A549 (cell line): ENCODE measurements at regions not wholly inside any gene's neighbourhood (a gene's known extent, or its start where the extent isn't known, plus 50 kb on each side); places are given as distances from the start of the nearest gene placed in this dataset.

Experiments used
- ATAC-seq, 2 experiments: fragments of 200-7000 bp in 1 of 2; fragments of >200 bp in 1 of 2; cut with Nextera tagmentation in 1 of 2; cut with Tn5 transposase in 1 of 2; 3 replicates each; pipeline versions ENCODE4 v1.8.0 to v1.9.1; 2018 to 2020; ENCODE audit warnings: mild to moderate bottlenecking in 1 of 2, moderate library complexity in 1 of 2
- CTCF ChIA-PET: fragments of 300-600 bp; sonication (Branson Sonifier 250); formaldehyde crosslinking; extraction: SDS; loops from one replicate; lab custom pipeline; 2021; ENCODE audit warnings: antibody characterized with exemption, inconsistent platforms; lab: Yijun Ruan, JAX
- POLR2A ChIA-PET: fragments of 350-600 bp; formaldehyde crosslinking; extraction: SDS; loops from one replicate; lab custom pipeline; 2021; ENCODE audit warnings: antibody characterized with exemption, inconsistent platforms; lab: Yijun Ruan, JAX
- DNase-seq, 2 experiments: peaks; one replicate each; pipeline versions ENCODE4 v3.0.0 to v3.0.0-alpha.2; 2011 to 2016; ENCODE audit warnings: low read depth in 1 of 2, low spot score in 1 of 2
- FAIRE-seq: peaks from 2 replicates; lab custom pipeline; 2011; peaks lifted over from hg19 to GRCh38; lab: Jason Lieb, UNC
- H3K27ac ChIP-seq, 2 experiments: fragments of >200 bp; sonication (Bioruptor Twin); formaldehyde crosslinking; 3 replicates each; pipeline ENCODE4 v1.5.1; 2016 to 2017
- H3K4me1 ChIP-seq: fragments of >200 bp; sonication (Bioruptor Twin); formaldehyde crosslinking; 3 replicates; pipeline ENCODE4 v1.6.1; 2016
- H3K4me2 ChIP-seq: fragments of >200 bp; sonication (Bioruptor Twin); formaldehyde crosslinking; 3 replicates; pipeline ENCODE4 v1.6.1; 2016
- H3K4me3 ChIP-seq: fragments of >200 bp; sonication (Bioruptor Twin); formaldehyde crosslinking; 3 replicates; pipeline ENCODE4 v1.5.1; 2016
- H3K9me3 ChIP-seq: fragments of >200 bp; sonication (Bioruptor Twin); formaldehyde crosslinking; 3 replicates; pipeline ENCODE4 v1.6.1; 2016
- EHF ChIP-seq: fragments of 250-450 bp; sonication (Bioruptor Pico); IDR thresholded peaks from 2 replicates; pipeline ENCODE4 v1.5.0; 2020; ENCODE audit warnings: mild to moderate bottlenecking
- EHMT2 ChIP-seq: fragments of 200-600 bp; sonication (generic); IDR thresholded peaks from 2 replicates; pipeline ENCODE4 v1.6.1; 2016; ENCODE audit warnings: antibody characterized with exemption, low read depth, mild to moderate bottlenecking, moderate library complexity
- FOSB ChIP-seq: fragments of 250-450 bp; sonication (Bioruptor Pico); IDR thresholded peaks from 2 replicates; pipeline ENCODE4 v1.5.0; 2020; ENCODE audit warnings: mild to moderate bottlenecking, moderate library complexity
- GATA3 ChIP-seq: IDR thresholded peaks from 2 replicates; pipeline ENCODE4 v1.6.1; 2012; ENCODE audit warnings: borderline replicate concordance
- HOXB13 ChIP-seq: fragments of 250-450 bp; sonication (Bioruptor Pico); IDR thresholded peaks from 2 replicates; pipeline ENCODE4 v1.5.0; 2020; ENCODE audit warnings: low read depth, mild to moderate bottlenecking, moderate library complexity
- HOXB5 ChIP-seq: fragments of 250-450 bp; sonication (Bioruptor Pico); IDR thresholded peaks from 2 replicates; pipeline ENCODE4 v1.5.0; 2020; ENCODE audit warnings: mild to moderate bottlenecking, moderate library complexity
- JUN ChIP-seq, 2 experiments: fragments of >200 bp; sonication (Bioruptor Twin); formaldehyde crosslinking; IDR thresholded peaks; 2 replicates in 1 of 2; 3 replicates in 1 of 2; pipeline ENCODE4 v1.6.1; 2016 to 2017
- JUNB ChIP-seq: fragments of >200 bp; sonication (Bioruptor Twin); formaldehyde crosslinking; IDR thresholded peaks from 2 replicates; pipeline ENCODE4 v1.6.1; 2016
- KDM5A ChIP-seq: fragments of 200-600 bp; sonication (generic); IDR thresholded peaks from 2 replicates; pipeline ENCODE4 v1.6.1; 2016; ENCODE audit warnings: antibody characterized with exemption, mild to moderate bottlenecking
- MAZ ChIP-seq: fragments of 150-350 bp; IDR thresholded peaks from 2 replicates; pipeline ENCODE4 v1.6.1; 2014; ENCODE audit warnings: antibody characterized with exemption, low read depth, low read length, borderline replicate concordance
- MYC ChIP-seq: IDR thresholded peaks from 2 replicates; pipeline ENCODE4 v1.6.1; 2012; ENCODE audit warnings: mild to moderate bottlenecking, inconsistent platforms, low read length, improper control_type of control experiment, borderline replicate concordance
- NR3C1 ChIP-seq: fragments of >200 bp; sonication (Bioruptor Twin); formaldehyde crosslinking; IDR thresholded peaks from 3 replicates; pipeline ENCODE4 v1.6.1; 2017
- POLR2A ChIP-seq: IDR thresholded peaks from 2 replicates; pipeline ENCODE4 v1.6.1; 2012; ENCODE audit warnings: mild to moderate bottlenecking, low read length
- RARB ChIP-seq: fragments of 250-450 bp; sonication (Bioruptor Pico); IDR thresholded peaks from 2 replicates; pipeline ENCODE4 v1.8.0; 2021; ENCODE audit warnings: mild to moderate bottlenecking, moderate library complexity
- RCOR1 ChIP-seq: fragments of 150-350 bp; IDR thresholded peaks from 2 replicates; pipeline ENCODE4 v1.6.1; 2014; ENCODE audit warnings: antibody characterized with exemption, low read length, low read depth
- TFCP2L1 ChIP-seq: fragments of 250-450 bp; sonication (Bioruptor Pico); IDR thresholded peaks from 2 replicates; pipeline ENCODE4 v1.5.0; 2021; ENCODE audit warnings: mild to moderate bottlenecking
- WGBS: methylation state at CpG from one replicate; pipeline ENCODE4 v1.1.6; 2017; ENCODE audit errors: missing lambda C conversion rate; 5-methylcytosine and 5-hydroxymethylcytosine counted together
- TF ChIP-seq, protein P1 (sequence below): fragments of 450-650 bp; IDR thresholded peaks from 2 replicates; pipeline ENCODE4 v1.6.1; 2014; ENCODE audit warnings: antibody characterized with exemption
- TF ChIP-seq, protein P2 (sequence below): fragments of >200 bp; sonication (Bioruptor Twin); formaldehyde crosslinking; IDR thresholded peaks from 2 replicates; pipeline ENCODE4 v1.6.1; 2016
- TF ChIP-seq, protein P3 (sequence below): fragments of 200-600 bp; sonication (generic); IDR thresholded peaks from 2 replicates; pipeline ENCODE4 v1.6.1; 2016; ENCODE audit warnings: antibody characterized with exemption, mild to moderate bottlenecking, moderate library complexity
- TF ChIP-seq, protein P4 (sequence below): IDR thresholded peaks from 2 replicates; pipeline ENCODE4 v1.6.1; 2012; ENCODE audit warnings: low read depth, borderline replicate concordance

DNA sequence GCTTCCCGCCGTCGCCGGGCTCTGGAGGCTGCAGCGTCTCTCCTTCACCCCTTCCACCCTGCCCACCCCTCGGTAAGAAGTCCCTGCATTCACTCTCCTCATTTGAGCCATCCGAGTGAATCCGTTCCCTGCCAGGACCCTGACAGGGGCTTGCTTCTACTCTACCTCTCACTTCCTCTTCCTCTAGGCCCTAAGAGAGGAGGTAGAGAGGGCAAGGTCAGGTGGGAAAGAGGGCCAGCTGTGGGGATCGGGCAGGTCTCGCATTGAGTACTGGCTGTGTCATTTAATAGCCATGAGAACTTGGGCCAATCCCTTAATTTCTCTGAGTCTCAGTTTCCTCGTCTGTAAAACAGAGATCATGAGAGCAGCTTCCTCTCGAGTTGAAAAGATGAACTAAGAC lies 283.6 kb downstream of the UACA start:
- H3K4me2 ChIP-seq: no peak overlapping the region
- CTCF ChIA-PET: interaction anchor here (1.1 to 12.6 kb wide), 4 partner anchors 11 to 1005 kb away, joined by 3 to 147 read pairs (median 4); no protein-coding TSS in a partner anchor
- H3K4me1 ChIP-seq: peaks cover 26% of the 10 kb centered on the region
- POLR2A ChIA-PET: no interaction called here
- H3K27ac ChIP-seq: peak overlapping the region in 1 of 2 experiments; percentile 26; a peak in 1 of 6 replicates
- DNase-seq: no peak
- H3K9me3 ChIP-seq: no peaks in the 10 kb centered on the region
- no peak for FAIRE-seq
- no peak for TF ChIP-seq HOXB13 (CRISPR knock-in tag)
- no peak for TF ChIP-seq GATA3
- TF ChIP-seq, protein P1, sequence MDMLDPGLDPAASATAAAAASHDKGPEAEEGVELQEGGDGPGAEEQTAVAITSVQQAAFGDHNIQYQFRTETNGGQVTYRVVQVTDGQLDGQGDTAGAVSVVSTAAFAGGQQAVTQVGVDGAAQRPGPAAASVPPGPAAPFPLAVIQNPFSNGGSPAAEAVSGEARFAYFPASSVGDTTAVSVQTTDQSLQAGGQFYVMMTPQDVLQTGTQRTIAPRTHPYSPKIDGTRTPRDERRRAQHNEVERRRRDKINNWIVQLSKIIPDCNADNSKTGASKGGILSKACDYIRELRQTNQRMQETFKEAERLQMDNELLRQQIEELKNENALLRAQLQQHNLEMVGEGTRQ: no peak
- TF ChIP-seq KDM5A: no peak
- no peak for TF ChIP-seq JUNB
- no peak for TF ChIP-seq EHF
- TF ChIP-seq POLR2A: no peak
- TF ChIP-seq NR3C1: no peak
- no peak for TF ChIP-seq FOSB
- no peak for TF ChIP-seq JUN (IDR thresholded peaks at IDR 0.05)
- TF ChIP-seq MYC: no peak
- TF ChIP-seq RCOR1: no peak
- no peak overlapping the region for H3K4me3 ChIP-seq
- ATAC-seq: no peak
- 92% methylated on average over 12 of the region's 12 CpGs for WGBS

DNA sequence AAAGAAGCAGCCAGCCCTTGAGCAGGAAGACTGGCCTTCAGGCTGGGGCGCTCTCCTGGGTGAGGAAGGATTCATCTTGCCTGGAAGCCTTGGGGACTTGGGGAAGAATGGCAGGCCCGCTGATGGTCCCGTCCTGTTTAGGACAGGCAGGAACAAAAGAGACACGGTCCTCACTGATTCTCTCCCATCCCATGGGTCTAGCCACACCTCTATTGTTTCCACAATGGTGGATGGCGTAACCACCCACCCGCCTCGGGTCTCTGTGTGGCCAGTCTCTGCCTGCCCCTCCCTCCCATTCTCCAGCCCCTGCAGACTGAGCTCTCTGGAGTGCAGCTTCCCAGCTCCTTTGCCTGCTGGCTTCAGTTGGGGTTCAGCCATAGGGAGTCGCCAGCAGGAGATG lies 284.3 kb downstream of the UACA start:
- CTCF ChIA-PET: interaction anchor here (1.4 to 12.6 kb wide), 2 partner anchors 11 to 12 kb away, joined by 6 to 147 read pairs; no protein-coding TSS in a partner anchor
- H3K27ac ChIP-seq: peak overlapping the region in 1 of 2 experiments; percentile 89; a peak in 3 of 6 replicates
- POLR2A ChIA-PET: no interaction called here

DNA sequence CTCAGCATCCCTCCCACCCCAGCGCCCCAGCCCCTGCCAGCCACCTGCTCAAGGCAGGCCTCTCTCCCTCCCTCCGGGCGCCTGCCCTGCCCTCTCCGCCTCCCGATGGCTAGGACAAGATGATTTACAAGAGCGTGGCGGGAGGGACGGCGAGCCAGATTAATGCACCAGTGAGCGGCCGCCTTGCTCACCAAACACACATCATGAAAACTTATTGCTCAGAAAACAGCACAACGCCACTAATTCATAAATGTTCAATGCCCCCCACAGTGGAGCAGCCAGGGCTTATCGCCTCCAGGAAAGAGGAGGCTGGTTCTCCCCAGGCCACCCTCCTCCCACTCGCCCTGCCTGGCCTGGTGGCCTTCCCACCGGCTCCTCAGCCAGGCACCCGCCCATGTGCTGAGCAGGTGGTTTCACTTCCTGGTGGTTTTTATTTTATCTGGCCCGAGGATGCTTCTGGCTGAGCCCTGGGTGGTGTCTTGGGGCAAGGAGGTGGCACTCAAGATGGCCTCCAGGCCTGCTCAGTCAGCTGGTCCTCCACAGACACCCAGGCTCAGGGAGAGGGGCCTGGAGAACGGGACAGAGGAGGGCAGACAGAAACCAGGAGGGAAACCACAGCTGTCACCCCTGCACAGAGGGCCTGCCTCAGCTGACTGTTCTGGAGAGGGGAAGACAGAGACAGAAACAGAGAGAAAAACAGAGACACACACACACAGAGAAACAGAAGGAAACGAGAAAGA lies 284.9 kb downstream of the UACA start:
- Histone ChIP-seq H3K27ac (peak overlapping the region; percentile 12 to 89; a peak in 3 of 6 replicates), H3K4me2 (no peak overlapping the region), H3K4me3 (no peak overlapping the region), H3K4me1 (peaks cover 39% of the 10 kb centered on the region), H3K9me3 (no peaks in the 10 kb centered on the region)
- ATAC-seq: no peak
- TF ChIP-seq EHMT2 (no peak), HOXB5 (CRISPR knock-in tag) (no peak), MAZ (no peak), HOXB13 (CRISPR knock-in tag) (no peak)
- TF ChIP-seq, protein P2, sequence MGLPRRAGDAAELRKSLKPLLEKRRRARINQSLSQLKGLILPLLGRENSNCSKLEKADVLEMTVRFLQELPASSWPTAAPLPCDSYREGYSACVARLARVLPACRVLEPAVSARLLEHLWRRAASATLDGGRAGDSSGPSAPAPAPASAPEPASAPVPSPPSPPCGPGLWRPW: no peak
- TF ChIP-seq, protein P3, sequence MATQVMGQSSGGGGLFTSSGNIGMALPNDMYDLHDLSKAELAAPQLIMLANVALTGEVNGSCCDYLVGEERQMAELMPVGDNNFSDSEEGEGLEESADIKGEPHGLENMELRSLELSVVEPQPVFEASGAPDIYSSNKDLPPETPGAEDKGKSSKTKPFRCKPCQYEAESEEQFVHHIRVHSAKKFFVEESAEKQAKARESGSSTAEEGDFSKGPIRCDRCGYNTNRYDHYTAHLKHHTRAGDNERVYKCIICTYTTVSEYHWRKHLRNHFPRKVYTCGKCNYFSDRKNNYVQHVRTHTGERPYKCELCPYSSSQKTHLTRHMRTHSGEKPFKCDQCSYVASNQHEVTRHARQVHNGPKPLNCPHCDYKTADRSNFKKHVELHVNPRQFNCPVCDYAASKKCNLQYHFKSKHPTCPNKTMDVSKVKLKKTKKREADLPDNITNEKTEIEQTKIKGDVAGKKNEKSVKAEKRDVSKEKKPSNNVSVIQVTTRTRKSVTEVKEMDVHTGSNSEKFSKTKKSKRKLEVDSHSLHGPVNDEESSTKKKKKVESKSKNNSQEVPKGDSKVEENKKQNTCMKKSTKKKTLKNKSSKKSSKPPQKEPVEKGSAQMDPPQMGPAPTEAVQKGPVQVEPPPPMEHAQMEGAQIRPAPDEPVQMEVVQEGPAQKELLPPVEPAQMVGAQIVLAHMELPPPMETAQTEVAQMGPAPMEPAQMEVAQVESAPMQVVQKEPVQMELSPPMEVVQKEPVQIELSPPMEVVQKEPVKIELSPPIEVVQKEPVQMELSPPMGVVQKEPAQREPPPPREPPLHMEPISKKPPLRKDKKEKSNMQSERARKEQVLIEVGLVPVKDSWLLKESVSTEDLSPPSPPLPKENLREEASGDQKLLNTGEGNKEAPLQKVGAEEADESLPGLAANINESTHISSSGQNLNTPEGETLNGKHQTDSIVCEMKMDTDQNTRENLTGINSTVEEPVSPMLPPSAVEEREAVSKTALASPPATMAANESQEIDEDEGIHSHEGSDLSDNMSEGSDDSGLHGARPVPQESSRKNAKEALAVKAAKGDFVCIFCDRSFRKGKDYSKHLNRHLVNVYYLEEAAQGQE: no peak
- TF ChIP-seq, protein P4, sequence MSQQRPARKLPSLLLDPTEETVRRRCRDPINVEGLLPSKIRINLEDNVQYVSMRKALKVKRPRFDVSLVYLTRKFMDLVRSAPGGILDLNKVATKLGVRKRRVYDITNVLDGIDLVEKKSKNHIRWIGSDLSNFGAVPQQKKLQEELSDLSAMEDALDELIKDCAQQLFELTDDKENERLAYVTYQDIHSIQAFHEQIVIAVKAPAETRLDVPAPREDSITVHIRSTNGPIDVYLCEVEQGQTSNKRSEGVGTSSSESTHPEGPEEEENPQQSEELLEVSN: no peak
- no peak for FAIRE-seq
- DNase-seq: no peak
- CTCF ChIA-PET: interaction anchor here (1.4 to 12.6 kb wide), 3 partner anchors 11 to 12 kb away, joined by 6 to 147 read pairs (median 39); no protein-coding TSS in a partner anchor
- 90% methylated on average over 16 of the region's 19 CpGs for WGBS
- POLR2A ChIA-PET: no interaction called here

More for the DNA sequence above, 284.3 kb downstream of the UACA start:
- no peak for ATAC-seq
- Histone ChIP-seq H3K4me1 (peaks cover 33% of the 10 kb centered on the region), H3K9me3 (no peaks in the 10 kb centered on the region), H3K4me3 (no peak overlapping the region), H3K4me2 (no peak overlapping the region)
- DNase-seq: no peak
- TF ChIP-seq RARB (CRISPR knock-in tag): no peak
- TF ChIP-seq EHMT2: no peak
- no peak for TF ChIP-seq TFCP2L1 (CRISPR knock-in tag)
- FAIRE-seq: no peak
- WGBS: 89% methylated on average over 8 of the region's 8 CpGs
